Activated CD8-positive, alpha-beta T cell treated with anti-CD3 and anti-CD28 coated beads, Interleukin-2, amount 10 ng/mL, durations not matched to agents 7 days and 5 days (primary cell): ENCODE measurements at regions not wholly inside any gene's neighbourhood (a gene's known extent, or its start where the extent isn't known, plus 50 kb on each side); places are given as distances from the start of the nearest gene placed in this dataset.
A peak's percentile ranks its signal among the peaks of the same experiment; 100 is the strongest.
"Not testable (repeated sequence)": the region's sequence is repeated elsewhere in the genome, so short reads cannot be mapped to it uniquely, and the experiment has no call there.

ENCODE experiments used
- ATAC-seq: fragments of 150-1000 bp; cut with Tn5 transposase; one replicate; pipeline ENCODE4 v1.10.0; 2021; ENCODE audit warnings: moderate library complexity
- CTCF ChIA-PET: fragments of 350-600 bp; sonication (Branson Sonifier 250); formaldehyde crosslinking; loops from one replicate; lab custom pipeline; 2021; ENCODE audit warnings: antibody characterized with exemption; lab: Charles Lee
- POLR2A ChIA-PET: fragments of 350-600 bp; sonication (Branson Sonifier 250); formaldehyde crosslinking; loops from one replicate; lab custom pipeline; 2021; ENCODE audit warnings: antibody characterized with exemption; lab: Charles Lee
- DNase-seq: peaks from one replicate; pipeline ENCODE4 v3.0.0-alpha.2; 2020
- H3K27ac Mint-ChIP-seq: one replicate; pipeline ENCODE4 v1.8.0; 2021; ENCODE audit warnings: mild to moderate bottlenecking, mixed read lengths
- H3K27me3 Mint-ChIP-seq: one replicate; pipeline ENCODE4 v1.8.0; 2021; ENCODE audit warnings: low read depth, mixed read lengths
- H3K36me3 Mint-ChIP-seq: one replicate; pipeline ENCODE4 v1.8.0; 2021; ENCODE audit warnings: low read depth, mixed read lengths
- H3K4me1 Mint-ChIP-seq: one replicate; pipeline ENCODE4 v1.8.0; 2021; ENCODE audit warnings: low read depth, mixed read lengths
- H3K4me3 Mint-ChIP-seq: one replicate; pipeline ENCODE4 v1.8.0; 2021; ENCODE audit warnings: mild to moderate bottlenecking, mixed read lengths
- H3K9me3 Mint-ChIP-seq: one replicate; pipeline ENCODE4 v1.8.0; 2022; ENCODE audit warnings: mixed read lengths; ENCODE audit not compliant: insufficient read depth

DNA sequence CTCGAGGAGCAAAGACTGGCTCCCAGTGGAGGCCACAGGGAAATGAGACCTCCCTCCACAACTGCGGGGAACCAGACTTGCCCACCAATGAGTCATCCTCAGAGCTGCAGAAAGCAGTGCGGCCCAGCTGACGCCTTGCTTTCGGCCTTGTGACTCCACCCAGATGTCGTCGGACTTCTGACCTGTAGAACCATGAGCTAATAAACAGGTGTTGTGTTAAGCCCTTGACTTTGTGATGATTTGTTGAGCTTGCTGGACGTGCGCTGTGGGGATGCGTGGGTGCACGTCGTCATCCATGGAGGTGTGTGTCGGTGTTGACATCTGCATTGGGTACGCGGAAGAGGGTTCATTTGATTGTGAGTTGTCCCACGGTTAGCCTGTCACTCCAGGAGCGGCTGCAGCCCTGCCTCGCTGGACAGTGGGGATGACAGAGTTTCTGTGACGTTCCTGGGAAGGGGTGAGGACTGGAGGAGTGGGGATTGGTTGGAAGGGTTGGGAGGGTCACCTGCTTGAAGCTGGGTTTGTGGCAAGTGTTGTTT, 154.1 kb downstream of the SH3BP4 start:
- no peaks in the 10 kb centered on the region for H3K4me1 Mint-ChIP-seq
- ChIA-PET CTCF (no interaction called here), POLR2A (no interaction called here)
- H3K4me3 Mint-ChIP-seq, result no peak overlapping the region
- H3K27ac Mint-ChIP-seq, result no peak overlapping the region
- no peaks in the 10 kb centered on the region for H3K36me3 Mint-ChIP-seq
- no peaks in the 10 kb centered on the region for H3K9me3 Mint-ChIP-seq
- DNase-seq, result no peak
- no peak for ATAC-seq
- H3K27me3 Mint-ChIP-seq, result no peaks in the 10 kb centered on the region

DNA sequence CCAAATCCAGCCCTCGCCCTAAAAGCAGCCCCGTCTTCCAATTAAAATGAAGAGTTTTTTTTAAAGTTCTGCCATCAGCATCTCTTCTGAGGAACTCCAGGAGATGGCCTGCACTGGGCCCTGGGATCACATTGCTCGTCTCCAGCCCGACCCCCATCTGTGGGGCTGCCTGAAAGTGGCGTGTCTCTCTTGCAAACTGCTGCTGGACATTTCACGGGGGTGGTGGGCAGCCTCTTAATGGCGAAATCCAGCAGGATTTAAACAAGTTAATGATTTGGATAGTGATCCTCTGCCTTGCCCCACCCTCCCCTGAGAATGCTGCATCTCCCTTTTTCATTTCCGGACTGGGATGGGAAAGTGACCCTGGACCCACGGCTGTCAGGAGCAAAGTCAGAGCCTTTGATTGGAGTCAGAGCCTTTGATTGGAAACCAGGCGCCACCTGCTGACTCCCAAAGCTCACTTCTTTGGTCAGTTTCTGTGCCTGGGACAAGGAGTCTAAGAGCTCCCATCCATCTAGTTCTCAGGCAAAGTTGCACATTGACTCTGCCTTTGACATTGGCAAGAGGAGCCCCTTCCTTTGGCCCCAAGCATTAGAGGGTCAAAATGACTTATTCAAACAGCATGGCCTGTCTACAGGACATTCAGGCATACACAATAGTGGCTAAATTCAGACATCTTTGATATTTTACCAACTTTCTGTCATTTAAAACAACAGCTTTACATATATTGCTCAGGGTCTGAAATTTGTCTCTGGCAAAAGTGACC, 155.2 kb downstream of the SH3BP4 start:
- DNase-seq, result peak; percentile 25
- no peak overlapping the region for H3K27ac Mint-ChIP-seq
- POLR2A ChIA-PET, result no interaction called here

DNA sequence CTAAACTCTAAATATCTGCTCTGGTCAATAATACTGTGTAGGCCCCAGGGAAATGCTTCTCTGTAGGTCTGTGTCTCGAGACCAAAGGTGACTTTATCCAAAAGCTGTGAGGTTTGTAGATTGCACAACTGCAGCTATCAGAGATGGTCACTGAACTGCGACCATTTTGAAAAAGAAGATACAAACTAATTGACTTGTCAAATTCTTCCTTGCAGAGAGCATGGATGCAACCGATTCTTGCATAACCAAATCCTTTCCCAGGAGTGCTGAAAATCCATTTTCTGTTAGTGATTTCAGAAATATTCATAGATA, 155.8 kb downstream of the SH3BP4 start:
- CTCF ChIA-PET, result interaction anchor here (1.4 kb wide), 1 partner anchor 10 kb away, joined by 4 read pairs; no protein-coding TSS in a partner anchor
- no peaks in the 10 kb centered on the region for H3K4me1 Mint-ChIP-seq
- H3K27ac Mint-ChIP-seq, result no peak overlapping the region
- H3K36me3 Mint-ChIP-seq, result no peaks in the 10 kb centered on the region
- H3K9me3 Mint-ChIP-seq, result no peaks in the 10 kb centered on the region
- H3K27me3 Mint-ChIP-seq, result no peaks in the 10 kb centered on the region
- DNase-seq, result no peak
- no peak for ATAC-seq
- H3K4me3 Mint-ChIP-seq, result no peak overlapping the region
- POLR2A ChIA-PET, result no interaction called here

More for the DNA sequence above, 155.2 kb downstream of the SH3BP4 start:
- Mint-ChIP-seq H3K4me1 (no peaks in the 10 kb centered on the region), H3K4me3 (no peak overlapping the region), H3K27me3 (no peaks in the 10 kb centered on the region), H3K36me3 (no peaks in the 10 kb centered on the region), H3K9me3 (no peaks in the 10 kb centered on the region)
- CTCF ChIA-PET, result interaction anchor here (1.4 kb wide), 1 partner anchor 11 kb away, joined by 4 read pairs; no protein-coding TSS in a partner anchor
- ATAC-seq, result no peak

DNA sequence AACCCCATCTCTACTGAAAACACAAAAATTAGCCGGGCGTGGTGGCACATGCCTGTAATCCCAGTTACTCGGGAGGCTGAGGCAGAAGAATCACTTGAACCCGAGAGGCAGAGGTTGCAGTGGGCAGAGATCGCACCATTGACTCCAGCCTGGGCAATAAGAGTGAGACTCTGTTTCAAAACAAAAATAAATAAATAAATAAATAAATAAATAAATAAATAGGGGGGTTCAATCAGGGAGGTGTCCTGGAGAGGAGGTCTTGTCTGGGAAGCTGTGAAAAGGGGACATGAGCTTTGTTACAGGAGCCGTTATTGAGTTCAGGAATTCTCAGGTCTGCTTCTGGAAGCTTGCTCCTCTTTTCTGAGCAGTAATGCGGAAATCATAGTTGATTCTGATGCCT, 157.7 kb downstream of the SH3BP4 start:
- DNase-seq, H3K27ac Mint-ChIP-seq, H3K4me1 Mint-ChIP-seq, H3K9me3 Mint-ChIP-seq, H3K36me3 Mint-ChIP-seq, POLR2A ChIA-PET, ATAC-seq, CTCF ChIA-PET, H3K27me3 Mint-ChIP-seq, H3K4me3 Mint-ChIP-seq: not testable (repeated sequence)

DNA sequence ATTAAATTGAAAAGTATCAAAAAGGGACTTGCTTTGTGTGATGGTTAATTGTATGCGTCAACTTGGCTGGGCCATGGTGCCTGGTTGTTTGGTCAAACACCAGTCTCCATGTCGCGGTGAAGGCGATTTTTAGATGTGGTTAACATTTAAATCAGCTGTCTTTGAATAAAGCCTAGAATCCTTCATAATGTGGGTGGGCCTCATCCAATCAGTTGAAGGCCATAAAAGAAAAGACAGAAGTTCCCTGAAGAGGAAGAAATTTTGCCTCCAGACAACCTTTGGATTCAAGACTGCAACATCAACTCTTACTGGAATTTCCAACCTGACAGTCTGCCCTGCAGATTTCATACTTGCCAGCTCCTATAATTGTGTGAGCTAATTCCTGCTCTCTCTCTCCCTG, 160.5 kb downstream of the SH3BP4 start:
- H3K9me3 Mint-ChIP-seq, result no peaks in the 10 kb centered on the region
- no peak overlapping the region for H3K4me3 Mint-ChIP-seq
- no peaks in the 10 kb centered on the region for H3K36me3 Mint-ChIP-seq
- H3K27me3 Mint-ChIP-seq, result peaks cover 6% of the 10 kb centered on the region
- no peak for ATAC-seq
- no peaks in the 10 kb centered on the region for H3K4me1 Mint-ChIP-seq
- POLR2A ChIA-PET, result no interaction called here
- CTCF ChIA-PET, result no interaction called here
- DNase-seq, result no peak
- no peak overlapping the region for H3K27ac Mint-ChIP-seq

DNA sequence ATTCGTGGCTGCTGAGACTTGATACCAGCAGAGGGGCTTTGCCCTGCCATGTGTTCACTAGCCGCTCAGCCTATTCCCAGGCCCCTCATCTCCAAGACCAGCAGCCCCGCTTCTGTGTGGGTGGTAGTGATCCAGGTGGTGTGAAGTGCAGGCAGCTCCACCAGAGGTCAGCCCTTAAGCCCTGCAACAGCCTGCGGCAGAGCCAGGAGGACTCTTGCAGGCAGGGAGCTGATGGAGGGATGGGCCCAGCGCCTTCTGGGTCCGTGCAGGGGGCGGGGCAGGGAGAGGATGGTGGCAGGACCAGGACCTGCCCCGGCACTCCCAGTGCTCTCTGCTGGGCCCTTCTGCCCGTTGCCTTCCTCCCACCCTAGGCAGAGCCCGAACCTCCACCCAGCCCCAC, 162.0 kb downstream of the SH3BP4 start:
- no peaks in the 10 kb centered on the region for H3K36me3 Mint-ChIP-seq
- H3K4me1 Mint-ChIP-seq, result no peaks in the 10 kb centered on the region
- peaks cover 6% of the 10 kb centered on the region for H3K27me3 Mint-ChIP-seq
- ATAC-seq (no peak), DNase-seq (no peak)
- H3K27ac Mint-ChIP-seq, result no peak overlapping the region
- no peaks in the 10 kb centered on the region for H3K9me3 Mint-ChIP-seq
- ChIA-PET CTCF (no interaction called here), POLR2A (no interaction called here)
- H3K4me3 Mint-ChIP-seq, result no peak overlapping the region

DNA sequence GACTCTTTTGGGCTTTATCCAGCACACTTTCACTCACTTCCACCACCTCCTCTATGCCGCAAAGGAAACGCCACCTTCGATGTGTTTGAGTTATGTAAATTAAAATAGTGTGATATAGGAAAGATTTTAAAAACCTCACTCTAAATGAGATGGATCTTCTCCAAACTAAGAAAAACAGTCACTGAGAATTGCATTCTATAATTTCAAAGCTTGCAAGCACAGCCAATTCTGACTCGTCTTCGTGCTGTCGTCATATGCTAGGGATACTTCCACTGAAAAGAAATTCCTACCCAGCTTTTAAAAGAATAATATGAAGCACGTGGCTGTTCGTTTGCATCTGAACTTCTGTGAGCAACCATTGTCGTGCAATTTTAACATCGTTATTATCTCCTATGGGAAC, 162.5 kb downstream of the SH3BP4 start:
- ChIA-PET POLR2A (no interaction called here), CTCF (no interaction called here)
- Mint-ChIP-seq H3K9me3 (no peaks in the 10 kb centered on the region), H3K36me3 (no peaks in the 10 kb centered on the region), H3K27ac (no peak overlapping the region), H3K4me3 (no peak overlapping the region), H3K4me1 (no peaks in the 10 kb centered on the region), H3K27me3 (peaks cover 6% of the 10 kb centered on the region)
- no peak for DNase-seq
- no peak for ATAC-seq

DNA sequence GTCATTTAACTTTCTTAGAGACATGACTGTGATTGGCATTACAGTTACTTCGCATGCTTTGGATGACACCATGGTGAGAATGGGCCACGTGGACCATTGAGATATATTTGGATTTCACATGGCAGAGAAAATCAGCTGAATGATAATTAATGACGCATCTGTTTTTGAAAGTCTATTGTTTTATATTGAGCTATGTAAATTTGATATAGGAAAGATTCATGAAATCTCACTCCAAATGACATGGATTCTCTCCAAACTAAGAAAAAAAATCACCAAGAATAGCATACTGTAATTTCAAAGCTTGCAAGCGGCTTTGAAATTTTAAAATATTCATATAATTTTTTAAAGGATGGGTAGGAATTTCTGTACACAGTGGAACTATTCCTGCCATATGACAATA, 163.7 kb downstream of the SH3BP4 start:
- no peak overlapping the region for H3K27ac Mint-ChIP-seq
- H3K4me1 Mint-ChIP-seq, result no peaks in the 10 kb centered on the region
- DNase-seq (no peak), ATAC-seq (no peak)
- ChIA-PET CTCF (interaction anchor here (1.0 to 2.0 kb wide), 2 partner anchors 566 to 570 kb away, joined by 3 to 10 read pairs; no protein-coding TSS in a partner anchor), POLR2A (no interaction called here)
- H3K36me3 Mint-ChIP-seq, result no peaks in the 10 kb centered on the region
- no peaks in the 10 kb centered on the region for H3K9me3 Mint-ChIP-seq
- no peak overlapping the region for H3K4me3 Mint-ChIP-seq
- H3K27me3 Mint-ChIP-seq, result peaks cover 6% of the 10 kb centered on the region

DNA sequence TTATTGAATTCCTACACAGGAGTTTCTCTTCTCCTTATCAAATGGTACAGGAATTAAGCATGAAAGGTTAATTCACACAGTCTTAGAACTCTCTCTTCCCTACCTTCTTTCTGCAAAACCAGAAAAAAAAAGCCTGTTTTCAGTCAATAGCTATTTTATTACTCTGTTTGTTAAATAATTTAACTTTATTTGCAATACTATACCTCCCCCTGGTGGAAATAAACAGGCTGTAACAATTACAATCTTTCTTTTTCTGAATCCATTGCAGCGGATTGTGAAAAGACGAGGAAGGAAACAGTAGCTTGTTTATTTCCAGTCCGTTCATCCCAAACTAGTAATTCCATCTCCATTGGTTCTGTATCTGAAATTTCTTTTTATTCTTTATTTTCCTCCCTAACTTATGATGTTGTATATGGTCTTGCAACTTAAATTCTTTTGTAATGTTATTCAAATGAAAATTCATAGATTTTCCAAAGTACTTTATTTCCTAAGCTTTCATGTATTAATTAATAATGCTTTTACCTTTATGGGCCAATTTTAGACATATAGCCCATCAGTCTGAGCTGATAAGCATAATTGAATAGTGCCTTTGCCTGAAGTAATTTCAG, 165.2 kb downstream of the SH3BP4 start:
- ChIA-PET POLR2A (no interaction called here), CTCF (interaction anchor here (0.6 to 2.0 kb wide), 9 partner anchors 10 to 572 kb away, joined by 3 to 10 read pairs (median 4); no protein-coding TSS in a partner anchor)
- no peaks in the 10 kb centered on the region for H3K9me3 Mint-ChIP-seq
- H3K36me3 Mint-ChIP-seq, result no peaks in the 10 kb centered on the region
- ATAC-seq (no peak), DNase-seq (no peak)
- peaks cover 6% of the 10 kb centered on the region for H3K27me3 Mint-ChIP-seq
- no peak overlapping the region for H3K27ac Mint-ChIP-seq
- no peak overlapping the region for H3K4me3 Mint-ChIP-seq
- no peaks in the 10 kb centered on the region for H3K4me1 Mint-ChIP-seq

DNA sequence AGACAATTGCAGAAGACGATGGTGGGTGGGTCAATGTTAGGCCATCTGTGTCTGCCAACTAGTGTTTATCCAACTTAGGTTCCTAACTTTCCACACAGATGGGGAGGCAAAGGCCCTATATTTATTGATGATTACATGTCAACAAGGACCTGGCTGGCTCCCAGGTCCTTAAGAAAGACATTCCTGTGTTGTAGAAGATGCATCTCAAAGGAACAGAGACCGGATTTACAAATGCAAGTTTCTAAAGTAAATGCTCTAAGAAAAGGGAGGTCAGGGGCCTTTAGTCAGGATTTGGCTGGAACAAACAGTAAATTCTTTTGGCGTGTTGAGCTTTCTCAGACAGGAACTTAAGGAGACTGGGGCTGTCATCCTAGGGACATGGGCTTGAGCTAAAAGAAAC, 175.0 kb downstream of the SH3BP4 start:
- no peak for DNase-seq
- no peaks in the 10 kb centered on the region for H3K4me1 Mint-ChIP-seq
- ATAC-seq, result no peak
- POLR2A ChIA-PET, result no interaction called here
- peaks cover 11% of the 10 kb centered on the region for H3K27me3 Mint-ChIP-seq
- H3K9me3 Mint-ChIP-seq, result no peaks in the 10 kb centered on the region
- no peak overlapping the region for H3K27ac Mint-ChIP-seq
- H3K36me3 Mint-ChIP-seq, result no peaks in the 10 kb centered on the region
- H3K4me3 Mint-ChIP-seq, result no peak overlapping the region
- CTCF ChIA-PET, result interaction anchor here (2.2 kb wide), 1 partner anchor 10 kb away, joined by 6 read pairs; no protein-coding TSS in a partner anchor

DNA sequence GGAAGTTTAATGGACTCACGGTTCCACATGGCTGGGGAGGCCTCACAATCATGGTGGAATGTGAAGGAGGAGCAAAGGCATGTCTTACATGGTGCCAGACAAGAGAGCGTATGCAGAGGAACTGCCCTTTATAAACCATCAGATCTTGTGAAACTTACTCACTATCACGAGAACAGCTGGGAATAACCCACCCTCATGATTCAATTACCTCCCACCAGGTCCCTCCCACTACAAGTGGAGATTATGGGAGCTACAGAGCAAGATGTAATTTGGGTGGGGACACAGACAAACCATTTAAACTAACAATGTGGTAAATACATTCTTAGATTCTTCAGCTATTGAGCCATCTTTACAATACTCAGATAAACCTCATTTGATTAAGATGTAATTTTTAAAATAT, 176.1 kb downstream of the SH3BP4 start:
- DNase-seq, result no peak
- no peak for ATAC-seq
- Mint-ChIP-seq H3K27me3 (peaks cover 9% of the 10 kb centered on the region), H3K36me3 (no peaks in the 10 kb centered on the region), H3K27ac (no peak overlapping the region), H3K9me3 (no peaks in the 10 kb centered on the region), H3K4me1 (no peaks in the 10 kb centered on the region), H3K4me3 (no peak overlapping the region)
- POLR2A ChIA-PET, result no interaction called here
- CTCF ChIA-PET, result interaction anchor here (2.2 kb wide), 1 partner anchor 11 kb away, joined by 6 read pairs; no protein-coding TSS in a partner anchor

DNA sequence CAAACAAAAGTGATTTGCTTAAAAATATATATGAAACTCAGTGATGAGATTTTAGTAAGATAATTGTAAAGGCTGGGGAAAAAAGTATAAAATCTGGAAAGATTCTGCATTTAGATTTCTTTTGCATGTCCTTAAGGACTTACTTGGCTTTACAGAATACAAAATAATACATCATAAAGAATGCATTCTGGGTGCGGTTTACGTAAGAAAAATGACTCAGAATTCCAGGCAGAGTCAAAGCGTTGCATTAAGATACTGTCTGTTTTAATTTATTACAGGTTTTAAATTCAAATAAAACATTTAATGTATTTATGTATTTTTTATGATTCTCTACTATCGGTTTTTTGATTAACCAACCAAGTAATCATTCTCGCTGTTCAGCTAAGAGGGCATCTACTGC, 178.0 kb downstream of the SH3BP4 start:
- DNase-seq (no peak), ATAC-seq (no peak)
- Mint-ChIP-seq H3K36me3 (no peaks in the 10 kb centered on the region), H3K27ac (no peak overlapping the region), H3K9me3 (no peaks in the 10 kb centered on the region), H3K4me1 (no peaks in the 10 kb centered on the region), H3K27me3 (peaks cover 3% of the 10 kb centered on the region), H3K4me3 (no peak overlapping the region)
- ChIA-PET POLR2A (no interaction called here), CTCF (no interaction called here)
